HG03135 (cell line): ENCODE measurements at regions not wholly inside any gene's neighbourhood (a gene's known extent, or its start where the extent isn't known, plus 50 kb on each side); places are given as distances from the start of the nearest gene placed in this dataset.

Experiments
- ATAC-seq: cut with Tn5 transposase; IDR thresholded peaks from one replicate; pipeline ENCODE4 v1.9.1; 2021; ENCODE audit warnings: mild to moderate bottlenecking, moderate library complexity; ENCODE audit not compliant: unreplicated experiment

GRCh38 chr5:68429510-68429909 lies 214.0 kb downstream of the PIK3R1 start:
- no peak for ATAC-seq

GRCh38 chr5:68430279-68430678 lies 214.7 kb downstream of the PIK3R1 start:
- no peak for ATAC-seq

GRCh38 chr5:68431186-68431585 lies 215.6 kb downstream of the PIK3R1 start:
- no peak for ATAC-seq

GRCh38 chr5:68431601-68432337 lies 216.2 kb downstream of the PIK3R1 start:
- no peak for ATAC-seq

GRCh38 chr5:68432682-68433081 lies 217.1 kb downstream of the PIK3R1 start:
- no peak for ATAC-seq

GRCh38 chr5:68433526-68433922 lies 218.0 kb downstream of the PIK3R1 start:
- no peak for ATAC-seq

- ATAC-seq = peak; percentile 98
Observed at GRCh38 chr5:68433923-68434879, 218.6 kb downstream of the PIK3R1 start.

- no peak for ATAC-seq
Observed at GRCh38 chr5:68435611-68436010, 220.1 kb downstream of the PIK3R1 start.

GRCh38 chr5:68436686-68437520 lies 221.3 kb downstream of the PIK3R1 start:
- ATAC-seq = no peak

- no peak for ATAC-seq
Observed at GRCh38 chr5:68438876-68439275, 223.3 kb downstream of the PIK3R1 start.

- no peak for ATAC-seq
Observed at GRCh38 chr5:68440245-68440644, 224.7 kb downstream of the PIK3R1 start.

- ATAC-seq = no peak
Observed at GRCh38 chr5:68440651-68441050, 225.1 kb downstream of the PIK3R1 start.

GRCh38 chr5:68441309-68442073 lies 225.9 kb downstream of the PIK3R1 start:
- ATAC-seq = no peak

- ATAC-seq = no peak
Observed at GRCh38 chr5:68443091-68443490, 227.5 kb downstream of the PIK3R1 start.

- ATAC-seq = no peak
Observed at GRCh38 chr5:68444048-68444447, 228.5 kb downstream of the PIK3R1 start.

GRCh38 chr5:68444833-68445232 lies 229.3 kb downstream of the PIK3R1 start:
- ATAC-seq = no peak

GRCh38 chr5:68445257-68446069 lies 229.9 kb downstream of the PIK3R1 start:
- ATAC-seq = no peak

- no peak for ATAC-seq
Observed at GRCh38 chr5:68446070-68446357, 230.5 kb downstream of the PIK3R1 start.

- ATAC-seq = peak; percentile 80
Observed at GRCh38 chr5:68446487-68446894, 230.9 kb downstream of the PIK3R1 start.
